Nephron (organoid): ENCODE measurements at regions not wholly inside any gene's neighbourhood (a gene's known extent, or its start where the extent isn't known, plus 50 kb on each side); places are given as distances from the start of the nearest gene placed in this dataset.

Experiments
- H3K27ac Mint-ChIP-seq, 3 experiments: 2 replicates each; pipeline ENCODE4 v1.8.0; 2020; ENCODE audit warnings: mixed read lengths in 3 of 3, mild to moderate bottlenecking in 2 of 3, moderate library complexity in 1 of 3
- H3K27me3 Mint-ChIP-seq: 2 replicates; pipeline ENCODE4 v1.8.0; 2021; ENCODE audit warnings: low read depth, mild to moderate bottlenecking, moderate library complexity, mixed read lengths
- H3K36me3 Mint-ChIP-seq: 2 replicates; pipeline ENCODE4 v1.8.0; 2020; ENCODE audit warnings: low read depth, mixed read lengths
- H3K4me1 Mint-ChIP-seq: 2 replicates; pipeline ENCODE4 v1.8.0; 2020; ENCODE audit warnings: mixed read lengths
- H3K4me3 Mint-ChIP-seq, 3 experiments: 2 replicates each; pipeline ENCODE4 v1.8.0; 2020; ENCODE audit warnings: mild to moderate bottlenecking in 3 of 3, mixed read lengths in 3 of 3, moderate library complexity in 2 of 3
- H3K9me3 Mint-ChIP-seq: 2 replicates; pipeline ENCODE4 v1.8.0; 2020; ENCODE audit warnings: mixed read lengths
- CTCF ChIP-seq, 3 experiments: fragments of 200-600 bp; sonication (generic); IDR thresholded peaks; one replicate each; pipeline ENCODE4 v1.5.0; 2021; ENCODE audit warnings: antibody characterized with exemption in 3 of 3; ENCODE audit not compliant: unreplicated experiment in 3 of 3

GRCh38 chr2:215557701-215558100 lies 121.8 kb upstream of the FN1 start:
- no peak for TF ChIP-seq CTCF (IDR thresholded peaks at IDR 0.05; ENCODE audit: unreplicated experiment in 3 of 3)
- H3K9me3 Mint-ChIP-seq, result peaks cover 6% of the 10 kb centered on the region
- no peaks in the 10 kb centered on the region for H3K36me3 Mint-ChIP-seq
- H3K27ac Mint-ChIP-seq, result peak overlapping the region in 2 of 3 experiments; percentile 7 to 14
- H3K4me3 Mint-ChIP-seq, result no peak overlapping the region
- H3K27me3 Mint-ChIP-seq, result no peaks in the 10 kb centered on the region
- peaks cover 21% of the 10 kb centered on the region for H3K4me1 Mint-ChIP-seq

- peaks cover 21% of the 10 kb centered on the region for H3K4me1 Mint-ChIP-seq
- peaks cover 6% of the 10 kb centered on the region for H3K9me3 Mint-ChIP-seq
- no peaks in the 10 kb centered on the region for H3K27me3 Mint-ChIP-seq
Measured at GRCh38 chr2:215556979-215557378, 121.1 kb upstream of the FN1 start.

GRCh38 chr2:215554689-215555498 lies 119.0 kb upstream of the FN1 start:
- peaks cover 2% of the 10 kb centered on the region for H3K9me3 Mint-ChIP-seq
- peak overlapping the region in 2 of 3 experiments; percentile 30 to 52 for H3K27ac Mint-ChIP-seq
- H3K4me1 Mint-ChIP-seq, result peaks cover 21% of the 10 kb centered on the region
- no peak for TF ChIP-seq CTCF (IDR thresholded peaks at IDR 0.05; ENCODE audit: unreplicated experiment in 3 of 3)
- H3K4me3 Mint-ChIP-seq, result no peak overlapping the region
- H3K36me3 Mint-ChIP-seq, result no peaks in the 10 kb centered on the region
- H3K27me3 Mint-ChIP-seq, result no peaks in the 10 kb centered on the region

More at GRCh38 chr2:215556979-215557378, 121.1 kb upstream of the FN1 start:
- no peak overlapping the region for H3K27ac Mint-ChIP-seq
- no peak overlapping the region for H3K4me3 Mint-ChIP-seq
- no peak for TF ChIP-seq CTCF (IDR thresholded peaks at IDR 0.05; ENCODE audit: unreplicated experiment in 3 of 3)
- H3K36me3 Mint-ChIP-seq, result no peaks in the 10 kb centered on the region

- no peak for TF ChIP-seq CTCF (IDR thresholded peaks at IDR 0.05; ENCODE audit: unreplicated experiment in 3 of 3)
- no peak overlapping the region for H3K4me3 Mint-ChIP-seq
- no peaks in the 10 kb centered on the region for H3K27me3 Mint-ChIP-seq
- H3K4me1 Mint-ChIP-seq, result peaks cover 21% of the 10 kb centered on the region
- no peaks in the 10 kb centered on the region for H3K36me3 Mint-ChIP-seq
- no peaks in the 10 kb centered on the region for H3K9me3 Mint-ChIP-seq
- H3K27ac Mint-ChIP-seq, result peak overlapping the region in 1 of 3 experiments; percentile 30
Measured at GRCh38 chr2:215553946-215554345, 118.1 kb upstream of the FN1 start.

- no peak for TF ChIP-seq CTCF (IDR thresholded peaks at IDR 0.05; ENCODE audit: unreplicated experiment in 3 of 3)
- Mint-ChIP-seq H3K36me3 (no peaks in the 10 kb centered on the region), H3K27me3 (no peaks in the 10 kb centered on the region), H3K27ac (no peak overlapping the region), H3K9me3 (no peaks in the 10 kb centered on the region), H3K4me3 (no peak overlapping the region), H3K4me1 (peaks cover 16% of the 10 kb centered on the region)
Measured at GRCh38 chr2:215552144-215552580, 116.3 kb upstream of the FN1 start.

GRCh38 chr2:215550331-215550730 lies 114.5 kb upstream of the FN1 start:
- H3K4me3 Mint-ChIP-seq, result no peak overlapping the region
- no peaks in the 10 kb centered on the region for H3K27me3 Mint-ChIP-seq
- peaks cover 12% of the 10 kb centered on the region for H3K4me1 Mint-ChIP-seq
- TF ChIP-seq CTCF (IDR thresholded peaks at IDR 0.05; ENCODE audit: unreplicated experiment in 3 of 3), result no peak
- no peaks in the 10 kb centered on the region for H3K9me3 Mint-ChIP-seq
- H3K36me3 Mint-ChIP-seq, result no peaks in the 10 kb centered on the region
- H3K27ac Mint-ChIP-seq, result no peak overlapping the region
